ENCODE measurements at regions not wholly inside any gene's neighbourhood (a gene's known extent, or its start where the extent isn't known, plus 50 kb on each side); places are given as distances from the start of the nearest gene placed in this dataset.

- H3K4me3 ChIP-seq (ENCODE audit: low read depth, low read length): no peak overlapping the region
- no peak for TF ChIP-seq CTCF (IDR thresholded peaks at IDR 0.05; ENCODE audit: low read depth, low read length)
Measured at GRCh38 chr11:116300232-116300631, 472.6 kb downstream of the BUD13 start.

DNA sequence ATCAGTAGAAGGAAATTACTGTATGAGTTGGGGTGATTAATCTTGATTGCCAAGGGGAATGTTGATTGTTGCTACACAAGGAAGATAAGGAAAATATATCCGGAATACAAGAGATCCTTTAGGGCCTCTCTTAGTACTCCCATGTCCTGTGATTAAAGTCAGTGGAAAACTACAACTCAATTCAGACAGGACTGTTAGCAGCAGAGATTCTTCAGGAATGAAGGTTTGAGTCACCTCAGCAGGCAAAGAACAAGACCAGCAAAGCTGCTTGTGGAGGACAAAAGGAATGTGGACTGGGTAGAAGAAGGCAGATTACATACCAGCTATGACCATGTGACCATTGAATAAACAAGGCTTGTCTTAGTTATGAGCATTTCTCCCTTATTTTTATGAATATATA lies 478.2 kb downstream of the BUD13 start:
- TF ChIP-seq CTCF (IDR thresholded peaks at IDR 0.05; ENCODE audit: low read depth, low read length): no peak

GRCh38 chr11:116287866-116288265 lies 484.9 kb downstream of the BUD13 start:
- no peak for TF ChIP-seq CTCF (IDR thresholded peaks at IDR 0.05; ENCODE audit: low read depth, low read length)
- H3K4me3 ChIP-seq (ENCODE audit: low read depth, low read length): no peak overlapping the region

More for the DNA sequence above, 478.2 kb downstream of the BUD13 start:
- no peak overlapping the region for H3K4me3 ChIP-seq (ENCODE audit: low read depth, low read length)

DNA sequence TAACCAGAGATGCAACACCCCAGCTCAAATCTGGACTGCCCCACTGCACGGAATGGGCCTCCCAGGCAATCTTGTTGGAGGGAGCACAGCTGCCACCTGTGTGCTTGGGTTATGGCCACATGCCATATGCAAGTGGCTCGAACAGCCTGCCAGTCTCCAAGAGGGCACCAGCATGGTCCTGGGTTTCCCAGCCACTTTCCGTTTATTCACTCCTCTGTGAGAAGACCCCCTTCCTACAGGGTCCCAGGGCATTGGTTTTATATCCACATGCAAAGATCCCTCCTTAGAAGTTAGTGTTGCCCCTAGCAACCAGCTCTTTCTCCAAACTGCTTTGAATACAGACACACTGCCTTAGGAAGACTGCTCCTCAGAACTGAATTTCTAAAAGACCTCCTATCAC lies 487.8 kb downstream of the BUD13 start:
- TF ChIP-seq CTCF (IDR thresholded peaks at IDR 0.05; ENCODE audit: low read depth, low read length): no peak
- no peak overlapping the region for H3K4me3 ChIP-seq (ENCODE audit: low read depth, low read length)

- H3K4me3 ChIP-seq (ENCODE audit: low read depth, low read length): no peak overlapping the region
- TF ChIP-seq CTCF (IDR thresholded peaks at IDR 0.05; ENCODE audit: low read depth, low read length): no peak
Measured at GRCh38 chr11:116283300-116283699, 489.5 kb downstream of the BUD13 start.

DNA sequence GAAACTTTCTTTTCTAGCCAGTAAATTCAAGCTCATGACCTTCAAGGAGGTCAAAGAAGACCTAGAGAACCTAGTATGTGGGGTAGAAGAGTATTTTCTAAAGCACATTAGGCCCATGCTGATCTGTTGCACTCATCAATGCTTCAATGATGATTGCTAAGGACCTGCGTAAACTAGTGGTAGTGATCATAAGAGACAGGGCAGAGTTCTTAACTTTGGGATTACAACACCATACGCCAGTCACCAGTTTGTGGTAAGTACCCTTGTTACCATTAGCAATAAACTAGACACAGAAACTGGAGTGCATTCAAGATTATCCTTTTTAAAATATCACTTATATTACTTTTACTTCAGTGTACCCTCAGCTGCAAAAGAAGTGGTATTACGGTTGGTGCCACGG lies 490.3 kb downstream of the BUD13 start:
- no peak for TF ChIP-seq CTCF (IDR thresholded peaks at IDR 0.05; ENCODE audit: low read depth, low read length)
- H3K4me3 ChIP-seq (ENCODE audit: low read depth, low read length): no peak overlapping the region

DNA sequence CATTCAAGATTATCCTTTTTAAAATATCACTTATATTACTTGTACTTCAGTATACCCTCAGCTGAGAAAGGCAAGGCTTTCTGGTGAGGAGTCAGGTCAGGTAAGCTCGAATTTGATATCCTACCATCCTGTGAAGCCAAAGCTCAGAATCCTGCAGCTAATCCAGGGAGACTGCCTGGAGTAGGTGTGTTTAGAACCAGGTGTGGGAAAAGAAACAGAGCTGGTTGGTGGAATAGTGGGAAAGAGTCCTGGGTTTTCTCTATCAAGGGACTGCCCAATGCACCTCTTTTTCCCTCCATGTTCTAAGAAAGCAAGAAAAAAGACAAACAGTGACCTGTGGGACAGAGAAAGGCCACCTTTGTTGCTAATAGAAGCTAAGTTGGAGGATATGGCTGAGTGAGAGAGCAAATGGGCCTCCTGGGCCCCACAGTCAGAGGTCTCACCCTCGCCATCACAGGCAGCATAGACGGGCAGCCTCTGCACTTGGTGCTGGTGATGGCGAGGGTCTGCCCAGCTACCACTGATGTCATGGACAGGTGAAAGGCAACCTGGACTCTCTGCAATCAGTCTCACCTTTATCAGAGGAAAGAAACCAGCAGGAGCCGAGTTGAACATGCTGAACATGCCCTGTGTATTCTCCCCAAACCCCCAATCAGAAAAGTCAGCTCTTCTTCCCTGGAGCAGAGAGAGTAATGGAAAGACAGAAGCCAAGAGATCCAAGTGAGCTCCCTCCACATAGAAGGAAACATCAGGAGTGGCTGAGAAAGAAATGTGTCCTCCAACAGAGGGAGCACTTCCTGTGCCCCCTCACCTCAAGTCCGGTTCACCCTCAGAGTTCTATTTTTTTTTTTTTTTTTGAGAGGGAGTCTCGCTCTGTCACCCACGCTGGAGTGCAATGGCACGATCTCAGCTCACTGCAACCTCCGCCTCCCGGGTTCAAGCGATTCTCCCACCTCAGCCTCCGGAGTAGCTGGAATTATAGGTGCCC lies 491.3 kb downstream of the BUD13 start:
- TF ChIP-seq CTCF (IDR thresholded peaks at IDR 0.05; ENCODE audit: low read depth, low read length): no peak
- H3K4me3 ChIP-seq (ENCODE audit: low read depth, low read length): no peak overlapping the region
